ENCODE measurements at regions not wholly inside any gene's neighbourhood (a gene's known extent, or its start where the extent isn't known, plus 50 kb on each side); places are given as distances from the start of the nearest gene placed in this dataset.
A peak's percentile ranks its signal among the peaks of the same experiment; 100 is the strongest.
"Not testable (repeated sequence)": the region's sequence is repeated elsewhere in the genome, so short reads cannot be mapped to it uniquely, and the experiment has no call there.

- DNase-seq (no peak), ATAC-seq (no peak)
- intact Hi-C loops (cut with DNase I): no loop called here
Observed at GRCh38 chr10:8128511-8128910, 74.0 kb downstream of the GATA3 start.

- intact Hi-C loops (cut with DNase I): no loop called here
- DNase-seq: no peak
- no peak for ATAC-seq
Observed at GRCh38 chr10:8129438-8129837, 75.0 kb downstream of the GATA3 start.

- intact Hi-C loops (cut with DNase I): no loop called here
- ATAC-seq: no peak
- no peak for DNase-seq
Observed at GRCh38 chr10:8130973-8131911, 76.8 kb downstream of the GATA3 start.

GRCh38 chr10:8133146-8133545 lies 78.7 kb downstream of the GATA3 start:
- intact Hi-C loops (cut with DNase I): no loop called here
- ATAC-seq: no peak
- no peak for DNase-seq

GRCh38 chr10:8136736-8137135 lies 82.2 kb downstream of the GATA3 start:
- no peak for DNase-seq
- no peak for ATAC-seq
- intact Hi-C loops (cut with DNase I): no loop called here

GRCh38 chr10:8137272-8137681 lies 82.8 kb downstream of the GATA3 start:
- ATAC-seq: no peak
- intact Hi-C loops (cut with DNase I): no loop called here
- DNase-seq: no peak

GRCh38 chr10:8137726-8138125 lies 83.2 kb downstream of the GATA3 start:
- ATAC-seq (no peak), DNase-seq (no peak)
- intact Hi-C loops (cut with DNase I): no loop called here

- intact Hi-C loops (cut with DNase I): no loop called here
- ATAC-seq: no peak
- DNase-seq: no peak
Observed at GRCh38 chr10:8138471-8138870, 84.0 kb downstream of the GATA3 start.

GRCh38 chr10:8144496-8144895 lies 90.0 kb downstream of the GATA3 start:
- DNase-seq: no peak
- intact Hi-C loops (cut with DNase I): no loop called here
- no peak for ATAC-seq

GRCh38 chr10:8146650-8147049 lies 92.2 kb downstream of the GATA3 start:
- intact Hi-C loops (cut with DNase I): no loop called here
- DNase-seq (no peak), ATAC-seq (no peak)

- intact Hi-C loops (cut with DNase I): no loop called here
- DNase-seq (no peak), ATAC-seq (no peak)
Observed at GRCh38 chr10:8149991-8150390, 95.5 kb downstream of the GATA3 start.

- intact Hi-C loops (cut with DNase I): no loop called here
- DNase-seq: no peak
- no peak for ATAC-seq
Observed at GRCh38 chr10:8150401-8150905, 96.0 kb downstream of the GATA3 start.

GRCh38 chr10:8151086-8151485 lies 96.6 kb downstream of the GATA3 start:
- ATAC-seq: no peak
- DNase-seq: no peak
- intact Hi-C loops (cut with DNase I): no loop called here

GRCh38 chr10:8156918-8157317 lies 102.4 kb downstream of the GATA3 start:
- intact Hi-C loops (cut with DNase I): no loop called here
- no peak for ATAC-seq
- no peak for DNase-seq

- intact Hi-C loops (cut with DNase I): no loop called here
- DNase-seq: no peak
- peak in 1 of 2 donors; percentile 71 for ATAC-seq
Observed at GRCh38 chr10:8158193-8159071, 103.9 kb downstream of the GATA3 start.

- ATAC-seq (no peak), DNase-seq (no peak)
- intact Hi-C loops (cut with DNase I): no loop called here
Observed at GRCh38 chr10:8159341-8160165, 105.1 kb downstream of the GATA3 start.

GRCh38 chr10:8163824-8164223 lies 109.3 kb downstream of the GATA3 start:
- DNase-seq (no peak), ATAC-seq (no peak)
- intact Hi-C loops (cut with DNase I): no loop called here

GRCh38 chr10:8164640-8165039 lies 110.2 kb downstream of the GATA3 start:
- ATAC-seq; intact Hi-C loops (cut with DNase I); DNase-seq: not testable (repeated sequence)

GRCh38 chr10:8168836-8169235 lies 114.3 kb downstream of the GATA3 start:
- ATAC-seq: no peak

More at GRCh38 chr10:8168836-8169235, 114.3 kb downstream of the GATA3 start:
- DNase-seq: no peak
- intact Hi-C loops (cut with DNase I): no loop called here
